ENCODE measurements at regions not wholly inside any gene's neighbourhood (a gene's known extent, or its start where the extent isn't known, plus 50 kb on each side); places are given as distances from the start of the nearest gene placed in this dataset.
A peak's percentile ranks its signal among the peaks of the same experiment; 100 is the strongest.

GRCh38 chr20:53870426-53871315, 199.7 kb downstream of the BCAS1 start:
- Histone ChIP-seq H3K4me2 (no peak overlapping the region), H3K27ac (peak overlapping the region; percentile 49), H3K9ac (no peak overlapping the region), H3K4me1 (peaks cover 67% of the 10 kb centered on the region), H3F3A (ENCODE audit: low read depth) (peaks cover 48% of the 10 kb centered on the region), H3K4me3 (no peak overlapping the region), H4K20me1 (ENCODE audit: low read depth) (no peaks in the 10 kb centered on the region), H3K36me3 (no peaks in the 10 kb centered on the region), H3K27me3 (no peaks in the 10 kb centered on the region), H3K9me3 (ENCODE audit: low read depth) (no peaks in the 10 kb centered on the region), H3K79me2 (ENCODE audit: low read depth) (no peaks in the 10 kb centered on the region), H2AFZ (replicated peaks) (no peak overlapping the region)
- Mint-ChIP-seq H3K36me3 (no peaks in the 10 kb centered on the region), H3K4me1 (peaks cover 52% of the 10 kb centered on the region), H3K27ac (no peak overlapping the region), H3K9me3 (no peaks in the 10 kb centered on the region), H3K4me3 (no peak overlapping the region), H3K27me3 (ENCODE audit: insufficient read depth, low read depth) (peaks cover 2% of the 10 kb centered on the region)
- TF ChIP-seq CTCF (IDR thresholded peaks at IDR 0.05) (no peak), EZH2phosphoT487 (IDR thresholded peaks at IDR 0.05) (no peak), EZH2 (IDR thresholded peaks at IDR 0.05) (no peak)
- DNase-seq (ENCODE audit: low spot score), result no peak

- DNase-seq (ENCODE audit: low spot score), result peak; percentile 87
- no peak overlapping the region for H2AFZ ChIP-seq (replicated peaks)
- Mint-ChIP-seq H3K27me3 (ENCODE audit: insufficient read depth, low read depth) (peaks cover 2% of the 10 kb centered on the region), H3K27ac (no peak overlapping the region), H3K4me1 (peaks cover 62% of the 10 kb centered on the region), H3K4me3 (no peak overlapping the region), H3K9me3 (no peaks in the 10 kb centered on the region), H3K36me3 (no peaks in the 10 kb centered on the region)
- no peak overlapping the region for H3K4me3 ChIP-seq
- H3K9ac ChIP-seq, result no peak overlapping the region
- H4K20me1 ChIP-seq (ENCODE audit: low read depth), result no peaks in the 10 kb centered on the region
- no peaks in the 10 kb centered on the region for H3K27me3 ChIP-seq
- H3K9me3 ChIP-seq (ENCODE audit: low read depth), result no peaks in the 10 kb centered on the region
- H3F3A ChIP-seq (ENCODE audit: low read depth), result peaks cover 58% of the 10 kb centered on the region
- H3K79me2 ChIP-seq (ENCODE audit: low read depth), result no peaks in the 10 kb centered on the region
- peak overlapping the region; percentile 36 for H3K4me2 ChIP-seq
- TF ChIP-seq EZH2 (IDR thresholded peaks at IDR 0.05) (no peak), CTCF (IDR thresholded peaks at IDR 0.05) (peak; percentile 82)
- no peaks in the 10 kb centered on the region for H3K36me3 ChIP-seq
- no peak overlapping the region for H3K27ac ChIP-seq
- H3K4me1 ChIP-seq, result peaks cover 77% of the 10 kb centered on the region
Measured at GRCh38 chr20:53869466-53870258, 200.7 kb downstream of the BCAS1 start.

GRCh38 chr20:53867741-53868351, 202.5 kb downstream of the BCAS1 start:
- Histone ChIP-seq H3K4me1 (peaks cover 76% of the 10 kb centered on the region), H3K27me3 (no peaks in the 10 kb centered on the region), H3K4me3 (peak overlapping the region; percentile 7), H3K4me2 (peak overlapping the region; percentile 72), H3F3A (ENCODE audit: low read depth) (peaks cover 66% of the 10 kb centered on the region), H3K27ac (peak overlapping the region; percentile 87), H2AFZ (replicated peaks) (no peak overlapping the region), H4K20me1 (ENCODE audit: low read depth) (no peaks in the 10 kb centered on the region), H3K9me3 (ENCODE audit: low read depth) (no peaks in the 10 kb centered on the region), H3K36me3 (no peaks in the 10 kb centered on the region), H3K79me2 (ENCODE audit: low read depth) (no peaks in the 10 kb centered on the region), H3K9ac (no peak overlapping the region)
- Mint-ChIP-seq H3K9me3 (no peaks in the 10 kb centered on the region), H3K36me3 (no peaks in the 10 kb centered on the region), H3K27me3 (ENCODE audit: insufficient read depth, low read depth) (peaks cover 7% of the 10 kb centered on the region), H3K4me1 (peaks cover 74% of the 10 kb centered on the region), H3K27ac (peak overlapping the region; percentile 96), H3K4me3 (no peak overlapping the region)
- TF ChIP-seq EZH2phosphoT487 (IDR thresholded peaks at IDR 0.05), result no peak
- TF ChIP-seq EZH2 (IDR thresholded peaks at IDR 0.05), result no peak
- no peak for TF ChIP-seq CTCF (IDR thresholded peaks at IDR 0.05)
- DNase-seq (ENCODE audit: low spot score), result peak; percentile 37

All from neural progenitor cell (in vitro differentiated cells).